ENCODE measurements at regions not wholly inside any gene's neighbourhood (a gene's known extent, or its start where the extent isn't known, plus 50 kb on each side); places are given as distances from the start of the nearest gene placed in this dataset.
A peak's percentile ranks its signal among the peaks of the same experiment; 100 is the strongest.

DNA sequence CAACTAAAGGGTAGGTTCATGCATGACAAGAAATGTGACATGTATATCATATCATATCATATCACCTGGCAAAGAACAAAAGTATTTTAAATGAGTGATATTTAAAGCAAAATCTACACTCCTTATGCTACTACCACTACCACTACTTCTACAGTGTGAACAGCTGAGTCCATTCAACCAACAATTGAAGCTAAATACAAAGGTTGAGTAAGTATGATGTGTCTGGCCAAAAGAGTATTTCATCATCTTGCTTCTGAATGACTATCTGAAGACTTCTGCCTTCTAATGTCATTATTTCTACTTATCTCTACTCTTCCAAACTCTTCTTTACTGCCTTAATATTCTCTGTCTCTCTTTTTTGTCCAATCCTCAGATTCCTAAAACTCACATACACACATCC lies 292.6 kb upstream of the CAND1 start:
- no peak for DNase-seq

DNA sequence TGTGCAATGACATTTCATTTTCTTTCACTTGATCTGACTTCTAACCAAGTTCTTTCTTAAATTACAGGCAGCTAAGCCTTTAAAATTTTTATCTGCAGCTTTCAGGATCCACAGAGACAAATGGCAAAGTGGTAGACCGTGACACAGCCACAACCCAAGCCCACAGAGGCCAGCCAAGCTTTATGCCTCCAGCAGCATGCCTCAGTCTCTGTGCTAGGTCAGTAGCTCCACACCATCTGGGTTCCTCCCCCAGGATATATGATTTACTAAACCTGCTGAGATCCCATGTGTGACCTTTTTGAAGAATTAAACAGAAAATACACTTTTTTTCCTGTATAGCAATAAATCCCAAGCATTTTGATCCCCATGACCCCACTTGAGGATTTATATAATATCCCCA lies 290.4 kb upstream of the CAND1 start:
- no peak for DNase-seq

DNA sequence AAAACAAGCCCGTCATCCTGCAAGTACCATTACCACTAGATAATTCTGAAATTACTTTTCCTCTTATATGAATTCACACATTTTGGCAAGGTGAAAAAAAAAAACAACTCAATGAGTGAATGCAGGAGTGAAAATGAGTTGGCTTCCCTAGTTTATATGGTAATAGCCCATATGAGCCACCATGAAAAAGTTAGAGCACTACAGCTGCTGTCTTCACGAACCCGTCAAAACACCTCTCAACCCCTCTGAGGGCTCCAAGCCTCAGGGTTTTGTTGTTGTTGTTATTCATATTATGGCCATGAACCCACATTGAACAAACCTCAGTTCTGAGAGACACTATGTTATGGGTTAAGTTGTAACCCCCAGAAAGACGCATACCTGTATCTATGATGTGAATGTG lies 289.9 kb upstream of the CAND1 start:
- DNase-seq: no peak

DNA sequence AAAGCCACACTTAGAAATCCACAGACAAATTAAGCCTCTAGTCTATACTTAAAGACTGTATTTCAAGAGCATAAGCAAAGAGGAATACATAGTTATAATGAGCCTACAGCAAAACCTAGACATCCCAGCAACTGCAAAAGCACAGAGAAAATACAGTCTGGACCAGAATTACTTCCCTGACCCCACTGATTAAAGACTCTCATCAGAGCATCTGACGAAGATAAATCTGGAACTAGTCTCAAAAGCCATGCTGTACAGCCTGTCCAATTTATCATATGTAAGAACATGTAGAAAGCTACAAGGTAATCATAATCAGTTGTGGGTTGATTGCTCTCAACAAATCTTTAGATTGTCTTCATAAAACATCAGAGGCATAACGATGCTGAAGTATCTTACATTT lies 285.1 kb upstream of the CAND1 start:
- no peak for DNase-seq

DNA sequence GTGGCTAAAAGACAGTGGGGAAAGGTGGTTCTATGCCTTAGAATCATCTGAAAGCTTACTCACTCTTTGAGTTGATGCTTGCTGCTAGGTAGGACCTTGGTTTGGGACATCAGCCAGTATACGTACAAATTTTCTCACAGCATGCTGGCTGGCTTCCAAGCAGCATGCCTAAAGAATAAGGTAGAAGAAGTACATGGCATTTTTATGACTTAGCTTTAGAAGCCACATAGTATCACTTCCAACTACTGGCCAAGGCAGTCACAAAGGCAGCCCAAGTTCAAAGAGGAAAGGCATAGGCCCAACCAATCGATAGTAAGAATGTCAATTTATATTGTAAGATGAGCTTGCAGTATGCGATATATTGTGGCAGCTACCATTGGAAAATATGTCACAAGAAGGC lies 284.2 kb upstream of the CAND1 start:
- no peak for DNase-seq

DNA sequence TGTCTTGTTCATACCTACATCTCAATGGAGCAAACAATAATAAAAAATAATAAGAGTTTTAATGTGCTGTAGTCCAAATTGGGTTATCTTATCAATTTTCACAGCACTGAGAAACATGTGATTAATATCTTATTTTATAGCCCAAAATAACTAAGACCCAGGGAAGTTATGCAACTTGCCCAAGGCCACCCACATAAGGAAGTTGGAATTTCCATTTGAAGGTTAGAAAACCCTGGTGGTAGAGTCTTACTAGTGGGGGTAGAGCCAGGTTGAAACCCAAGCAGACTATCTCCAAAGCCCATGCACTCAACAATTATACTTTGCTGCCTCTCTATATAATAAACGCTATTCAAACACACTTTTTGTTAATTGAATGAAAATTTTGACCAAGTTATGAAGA lies 270.0 kb upstream of the CAND1 start:
- no peak for DNase-seq

DNA sequence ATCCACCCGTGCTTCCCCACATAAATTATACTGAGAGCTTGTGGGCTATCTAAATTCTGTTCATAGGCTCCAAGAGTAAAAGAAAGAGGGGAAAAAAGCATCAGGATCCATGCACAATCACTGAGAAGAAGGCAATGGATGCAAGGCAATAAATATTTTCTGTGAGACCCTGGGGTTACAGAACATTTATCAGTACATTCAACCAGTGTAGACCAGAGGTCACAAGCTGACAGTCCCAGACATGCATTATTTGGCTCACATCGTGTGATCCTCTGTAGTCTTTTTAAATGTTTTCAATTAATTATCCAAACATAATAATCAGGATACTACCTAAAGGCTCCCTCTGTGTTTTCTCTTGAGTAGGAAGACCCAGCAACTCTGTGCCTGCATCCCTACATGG lies 267.9 kb upstream of the CAND1 start:
- no peak for DNase-seq

DNA sequence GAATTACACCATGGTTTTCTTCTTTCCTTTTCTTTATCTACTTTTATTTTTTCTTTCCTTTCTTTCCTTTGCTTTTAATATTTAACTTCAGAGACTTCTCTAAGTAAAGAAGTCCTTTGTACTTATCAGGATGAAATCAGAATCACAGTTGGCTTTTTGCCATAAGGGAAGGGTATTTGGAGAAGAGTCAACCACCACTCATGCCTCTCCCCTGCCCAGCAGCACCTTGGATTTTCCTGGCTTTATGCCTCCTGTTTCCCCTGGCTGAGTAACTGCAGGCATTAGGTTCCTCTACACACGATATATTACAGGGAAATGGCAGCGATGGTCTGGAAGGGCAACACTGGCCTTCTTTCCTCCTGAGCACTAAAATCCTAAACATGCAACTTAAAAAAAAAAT lies 266.4 kb upstream of the CAND1 start:
- DNase-seq: no peak

DNA sequence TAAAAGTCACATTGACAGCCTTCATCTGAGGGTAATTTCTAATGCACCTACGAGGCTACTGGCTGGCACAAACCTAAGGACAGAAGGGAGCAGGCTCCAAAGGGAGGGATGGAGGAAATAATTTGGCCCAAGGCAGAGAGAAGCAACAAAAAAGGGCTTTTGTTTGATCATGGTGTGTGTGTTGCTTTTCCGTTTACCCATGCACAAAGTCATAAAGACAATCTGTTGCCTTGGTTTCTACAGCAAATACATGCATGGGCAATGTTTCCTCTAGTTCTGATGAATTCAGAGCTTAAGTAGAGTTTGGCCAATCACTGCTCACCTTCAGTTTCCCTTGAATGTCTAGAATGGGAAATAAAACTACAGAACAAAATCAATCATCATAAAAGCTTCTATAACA lies 262.5 kb upstream of the CAND1 start:
- DNase-seq: no peak

DNA sequence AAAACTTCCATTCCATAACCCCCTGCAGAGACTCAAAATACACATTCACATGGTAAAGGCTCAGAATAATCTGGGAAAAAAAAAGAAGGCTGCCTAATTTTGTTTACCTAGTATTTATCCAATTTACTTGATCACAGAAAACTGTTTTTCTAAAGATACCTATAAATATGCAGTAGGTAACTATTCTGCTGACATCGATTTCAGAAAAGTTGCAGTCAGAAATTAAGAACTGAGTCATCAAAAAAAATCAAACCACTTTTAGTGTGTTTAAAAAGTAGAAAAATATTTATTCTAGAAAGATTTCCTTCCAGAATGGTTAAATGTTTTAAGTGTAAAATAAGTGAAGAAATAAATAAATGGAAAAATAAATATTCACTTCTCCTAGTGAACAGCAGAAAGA lies 254.5 kb upstream of the CAND1 start:
- no peak for DNase-seq

DNA sequence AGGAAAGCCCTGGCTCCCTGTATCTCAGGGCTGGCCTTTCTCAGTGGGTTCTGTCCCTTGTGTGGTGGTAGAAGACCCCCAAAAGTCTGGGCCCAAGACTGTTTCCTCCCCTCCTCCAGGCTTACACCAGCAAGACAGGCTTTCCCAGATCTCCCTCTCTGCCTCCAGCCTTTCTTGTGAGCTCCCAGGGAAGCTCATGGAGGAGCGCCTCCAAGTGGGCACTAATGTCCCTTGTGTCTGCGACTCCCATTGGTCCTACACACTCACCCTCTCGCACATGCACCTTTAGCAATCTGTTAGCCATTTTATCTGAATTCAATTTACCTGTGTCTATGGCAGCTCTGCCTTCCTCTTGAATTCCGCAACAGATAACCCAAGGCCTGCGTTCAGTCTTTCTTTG lies 251.1 kb upstream of the CAND1 start:
- no peak for DNase-seq

DNA sequence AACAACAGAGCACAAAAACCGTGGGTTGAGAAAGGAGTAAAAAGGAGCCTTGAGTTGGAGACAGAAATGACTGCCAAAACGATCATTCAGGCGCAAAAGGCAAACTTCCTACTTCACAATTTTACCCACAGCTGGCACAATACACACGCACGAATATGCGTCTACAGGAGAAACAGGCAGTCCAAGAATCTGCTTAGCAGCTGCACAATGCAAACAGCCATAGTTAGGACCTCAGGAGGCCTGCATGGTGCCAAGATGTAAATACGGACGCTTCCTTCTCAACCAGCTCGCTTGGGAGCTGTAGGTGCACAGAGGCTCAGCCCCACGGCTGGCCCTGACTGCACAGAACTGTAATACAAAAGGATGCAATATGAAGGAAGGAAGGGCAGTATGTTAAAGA lies 250.1 kb upstream of the CAND1 start:
- DNase-seq: no peak

DNA sequence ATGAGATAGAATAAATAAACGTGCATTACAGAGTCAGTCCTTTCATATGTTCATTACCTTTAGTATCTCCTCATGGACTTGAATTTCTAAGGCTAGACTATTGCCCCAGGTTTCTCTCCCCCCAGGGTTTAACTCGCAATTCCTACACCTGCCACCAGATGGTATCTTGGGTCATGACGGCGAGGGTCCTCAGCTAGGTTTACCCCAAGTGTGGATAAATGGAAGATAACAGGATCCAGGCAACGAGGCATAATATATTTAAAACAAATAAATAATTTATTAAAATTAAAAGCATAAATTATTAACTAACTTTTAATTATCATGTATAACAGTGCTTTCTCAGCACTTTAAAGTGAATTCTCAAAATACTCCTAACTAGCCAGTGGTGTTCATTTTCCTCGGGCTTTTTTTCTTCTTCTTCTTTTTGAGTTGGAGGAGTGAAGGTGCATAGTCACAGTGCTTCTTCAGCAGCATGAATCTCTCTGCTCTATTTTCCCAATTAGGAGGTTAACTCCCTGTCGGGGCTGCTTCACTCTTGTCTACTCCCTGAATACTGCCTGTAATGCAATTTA lies 243.5 kb upstream of the CAND1 start:
- peak in 4 of 6 experiments; percentile 13 to 34 (median 26) for DNase-seq

DNA sequence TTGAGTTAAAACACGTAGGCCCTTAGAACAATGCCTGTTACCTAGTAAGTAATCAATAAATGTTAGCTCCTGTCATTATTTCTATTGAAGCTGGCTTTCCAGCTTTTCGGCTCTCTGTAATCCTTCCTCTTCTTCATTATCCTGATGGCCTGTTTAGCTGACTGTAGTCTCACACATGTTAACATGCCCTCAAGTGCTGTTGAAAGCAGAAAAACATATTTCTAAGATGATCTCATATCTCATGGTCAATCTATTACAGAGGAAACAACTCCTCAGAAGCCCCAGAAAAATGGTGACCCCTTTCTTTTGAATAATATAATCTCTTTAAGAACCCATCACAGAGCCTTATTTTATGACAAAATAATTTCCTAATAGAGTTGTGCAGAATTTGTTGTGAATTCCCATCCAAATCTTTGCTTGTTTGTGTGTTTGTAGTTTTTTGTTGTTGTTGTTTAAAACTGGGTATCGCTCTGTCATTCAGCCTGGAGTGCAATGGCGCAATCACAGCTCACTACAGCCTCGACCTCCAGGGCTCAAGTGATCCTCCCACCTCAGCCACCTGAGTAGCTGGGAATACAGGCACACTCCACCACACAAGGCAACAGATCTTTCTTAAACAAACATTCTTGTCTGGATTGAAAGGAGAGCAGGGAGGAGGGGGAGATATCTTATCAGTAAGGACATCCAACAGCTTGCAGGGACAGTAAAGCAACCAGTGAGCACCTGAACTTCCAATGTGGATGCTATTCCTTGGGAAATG lies 242.5 kb upstream of the CAND1 start:
- no peak for DNase-seq

DNA sequence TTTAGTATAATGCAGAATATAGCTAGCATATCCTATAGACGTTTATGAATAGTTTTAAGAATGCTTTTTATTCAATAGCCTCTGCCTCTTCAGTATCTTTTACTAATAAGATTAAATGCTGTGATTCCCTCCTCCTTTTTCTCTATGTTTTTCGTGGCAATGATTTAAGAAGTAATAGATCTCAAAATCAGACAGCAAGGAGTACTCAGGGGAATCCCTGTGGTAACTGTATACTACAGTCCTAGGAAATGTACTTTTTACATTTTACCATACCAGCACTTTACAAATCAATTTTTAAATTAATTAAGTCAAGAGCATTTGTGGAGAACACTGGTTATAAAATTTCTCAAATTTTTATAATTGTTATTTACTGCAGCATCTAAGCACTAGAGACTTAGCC lies 240.6 kb upstream of the CAND1 start:
- no peak for DNase-seq

DNA sequence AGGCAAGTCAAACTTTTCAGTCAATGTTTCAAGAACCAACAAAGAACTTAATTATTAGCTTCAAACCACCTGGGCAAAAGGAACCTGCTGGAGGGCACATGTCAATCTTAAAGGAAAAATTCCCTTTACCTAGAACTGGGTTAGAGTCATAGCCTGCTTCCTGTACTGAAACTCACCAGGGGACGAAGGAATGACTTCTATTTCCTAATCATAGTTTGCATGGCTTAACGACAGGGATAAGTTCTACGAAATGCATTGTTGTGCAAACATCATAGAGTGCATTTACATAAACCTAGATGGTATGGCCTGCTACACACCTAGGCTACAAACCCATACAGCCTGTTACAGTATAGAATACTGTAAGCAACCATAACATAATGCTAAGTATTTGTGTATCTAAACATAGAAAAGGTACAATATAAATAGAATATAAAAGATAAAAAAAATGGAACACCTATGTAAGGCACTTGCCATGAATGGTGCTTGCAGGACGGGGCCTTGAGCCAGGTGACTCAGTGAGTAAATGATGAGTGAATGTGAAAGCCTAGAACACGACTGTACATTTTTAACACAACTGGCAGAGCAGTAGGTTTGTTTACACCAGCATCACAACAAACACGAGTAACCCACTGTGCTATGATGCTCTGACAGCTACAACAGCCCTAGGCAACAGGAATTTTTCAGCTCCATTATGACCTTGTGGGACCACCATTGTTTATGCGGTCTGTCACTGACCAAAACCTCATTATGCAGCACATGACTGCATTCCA lies 234.9 kb upstream of the CAND1 start:
- DNase-seq: no peak

DNA sequence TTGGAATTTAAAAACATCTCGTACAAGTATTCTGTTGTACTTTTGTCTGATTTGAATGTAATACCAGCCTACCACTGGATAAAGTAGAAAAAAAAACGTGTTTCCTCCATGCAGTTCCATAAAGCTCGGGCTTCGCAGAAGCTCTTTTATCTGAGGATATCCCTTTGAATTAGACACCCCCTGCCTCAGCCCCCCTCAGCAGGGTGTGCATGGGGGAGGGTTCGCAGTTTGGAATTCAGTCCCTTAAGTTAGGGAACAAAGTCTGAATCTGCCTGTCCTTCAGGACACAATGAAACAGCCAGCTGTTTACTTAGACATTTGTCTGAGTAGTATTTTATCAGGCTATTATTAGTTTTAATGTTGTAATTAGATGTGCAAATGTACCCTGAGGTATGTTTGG lies 234.0 kb upstream of the CAND1 start:
- no peak for DNase-seq

DNA sequence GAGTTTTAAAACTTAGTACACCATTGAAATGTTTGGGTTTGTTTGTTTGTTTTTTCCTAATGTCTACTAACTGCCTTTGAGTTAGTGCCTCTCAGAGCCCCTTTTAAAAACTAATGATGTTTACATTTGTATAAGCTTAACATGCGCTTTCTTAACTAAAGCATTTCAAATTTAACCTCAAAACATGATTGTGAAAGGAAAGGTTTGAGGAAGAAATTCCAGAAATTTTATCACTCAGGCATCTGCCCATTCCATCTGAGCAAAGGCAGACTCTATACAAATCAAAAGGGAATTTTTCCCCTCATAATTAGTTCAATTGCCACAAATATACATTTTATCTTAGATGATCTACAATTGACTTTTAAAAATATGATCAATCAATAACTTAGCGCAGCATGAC lies 230.7 kb upstream of the CAND1 start:
- no peak for DNase-seq

DNA sequence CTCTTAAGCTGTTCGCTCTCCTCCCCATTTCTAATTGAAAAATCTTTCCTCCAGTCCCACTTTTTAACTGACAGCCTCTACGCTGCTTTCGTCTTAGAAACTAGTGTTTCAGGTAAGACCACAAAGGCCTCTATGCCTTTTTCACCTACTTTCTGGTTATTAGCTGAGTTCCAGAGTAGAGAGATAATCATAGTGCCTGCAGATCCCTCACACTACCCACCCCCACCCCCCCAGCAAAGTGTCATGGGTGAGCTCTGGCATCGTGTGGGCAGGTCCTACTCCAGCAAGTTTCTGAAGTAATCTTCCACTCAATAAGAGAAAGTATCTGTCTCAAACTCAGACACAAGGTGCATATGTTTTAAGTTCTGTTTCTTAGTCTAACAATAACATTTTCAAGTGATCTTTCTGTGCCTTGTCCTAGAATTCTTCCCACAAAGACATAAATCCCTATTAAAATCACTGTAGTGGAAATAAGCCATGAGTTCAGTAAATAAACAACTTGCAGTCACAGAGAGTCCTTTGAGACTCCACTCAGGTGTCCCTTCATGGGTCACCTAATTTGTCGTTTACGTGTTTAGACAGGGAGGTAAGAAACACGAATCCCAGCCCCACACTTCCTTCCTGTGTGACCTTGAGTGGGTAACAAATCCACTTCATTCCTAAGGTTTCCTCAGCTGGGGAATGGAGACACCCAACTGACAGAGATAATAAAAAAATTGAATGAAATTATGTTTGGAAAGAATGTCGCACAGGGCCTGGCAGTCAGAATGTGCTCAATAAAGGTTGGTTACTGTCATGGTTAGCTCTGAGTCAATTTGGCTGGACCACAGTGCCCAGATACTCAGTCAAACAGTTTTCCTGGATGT lies 228.9 kb upstream of the CAND1 start:
- DNase-seq: no peak

DNA sequence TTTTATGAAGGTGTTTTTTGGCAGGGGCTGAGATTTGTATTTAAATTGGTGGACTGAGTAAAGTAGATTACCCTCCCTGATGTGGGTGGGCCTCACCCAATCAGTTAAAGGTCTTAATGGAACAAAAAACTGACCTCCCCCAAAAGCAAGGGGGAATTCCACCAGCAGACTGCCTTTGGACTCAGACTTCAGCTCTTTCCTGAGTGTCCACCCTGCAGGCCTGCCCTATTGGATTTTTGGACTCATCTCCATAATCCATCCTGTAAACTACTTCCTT lies 228.4 kb upstream of the CAND1 start:
- DNase-seq: no peak

DNA sequence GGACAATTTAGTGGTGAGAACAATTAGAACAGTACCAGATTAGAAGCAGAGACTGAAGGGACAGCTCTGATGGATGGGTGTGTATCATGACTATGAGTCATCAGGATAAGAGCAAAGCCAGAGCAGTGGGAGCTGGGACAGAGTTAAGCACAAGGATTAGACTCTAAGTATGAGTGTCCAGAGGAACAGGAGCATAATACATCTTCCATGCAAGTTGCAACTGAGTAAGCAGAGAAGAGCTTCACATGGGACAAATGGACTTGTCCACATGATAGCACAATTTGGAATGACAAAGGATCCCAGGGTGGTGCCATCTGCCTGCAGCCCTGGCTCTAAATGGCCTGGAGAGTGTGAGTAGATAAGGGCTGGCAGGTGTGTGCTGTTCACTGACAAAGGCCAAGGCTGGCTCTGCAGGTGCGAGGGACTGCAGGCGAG lies 226.4 kb upstream of the CAND1 start:
- no peak for DNase-seq

DNA sequence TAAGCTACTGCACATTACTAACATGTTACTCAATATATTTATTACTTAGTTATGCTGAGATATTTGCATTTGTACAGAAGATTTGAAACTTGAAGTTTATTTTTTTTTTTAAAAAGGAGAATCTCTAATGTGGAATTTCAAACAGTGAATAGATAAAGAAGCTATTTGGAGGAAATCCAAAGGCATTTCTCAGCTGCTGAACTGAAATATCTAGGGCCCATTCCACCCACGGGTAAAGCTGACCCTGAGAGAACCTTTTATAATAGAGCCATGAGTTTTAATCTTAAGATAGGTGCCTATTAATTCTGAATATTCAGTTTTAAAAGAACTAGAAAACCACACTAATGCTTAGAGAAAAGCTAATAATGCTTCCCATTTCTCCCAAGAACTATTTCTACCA lies 225.4 kb upstream of the CAND1 start:
- DNase-seq: no peak

DNA sequence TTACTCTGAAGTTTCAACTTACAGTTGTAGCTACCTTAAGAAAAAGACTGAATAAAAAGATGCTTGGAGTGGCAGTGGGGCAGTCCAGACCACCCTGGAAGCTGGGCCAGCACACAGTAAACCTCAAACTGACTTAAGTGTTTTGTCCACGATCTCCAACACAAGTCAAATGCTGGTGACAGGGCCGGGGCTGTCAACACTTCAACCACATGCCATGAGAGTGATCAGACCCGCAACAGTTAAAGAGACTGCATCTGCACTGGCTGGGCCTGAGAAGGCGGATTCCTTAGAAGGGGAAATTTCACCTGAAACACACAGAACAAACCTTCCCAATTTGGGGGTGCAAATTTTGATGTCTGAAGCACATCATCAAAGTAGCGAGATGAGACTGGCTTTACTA lies 223.5 kb upstream of the CAND1 start:
- DNase-seq: no peak

DNA sequence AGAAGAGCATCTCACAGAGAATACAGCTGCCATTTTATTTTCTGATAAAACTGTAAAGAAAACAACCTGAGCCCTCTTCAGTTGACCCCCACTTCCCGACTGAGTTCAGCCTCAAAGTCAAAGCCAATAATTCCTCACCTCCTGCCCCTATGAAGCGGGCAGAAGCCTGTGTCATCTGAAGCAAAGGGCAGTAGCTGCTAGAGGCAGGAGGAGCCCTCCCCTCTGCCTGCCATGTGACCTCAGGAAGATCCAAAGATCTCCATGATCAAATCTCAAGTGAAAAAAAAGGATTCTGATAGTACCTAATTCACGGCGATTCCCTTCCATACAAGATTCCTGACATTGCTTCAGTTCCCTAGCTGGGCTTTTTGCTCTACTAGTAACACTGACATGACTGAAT lies 223.1 kb upstream of the CAND1 start:
- DNase-seq: no peak

All from stimulated activated naive CD4-positive, alpha-beta T cell (primary cell).